GM19351 (cell line): ENCODE measurements at regions not wholly inside any gene's neighbourhood (a gene's known extent, or its start where the extent isn't known, plus 50 kb on each side); places are given as distances from the start of the nearest gene placed in this dataset.

Experiments used
- ATAC-seq: cut with Tn5 transposase; IDR thresholded peaks from one replicate; pipeline ENCODE4 v1.9.1; 2021; ENCODE audit warnings: mild to moderate bottlenecking, moderate library complexity; ENCODE audit not compliant: unreplicated experiment

DNA sequence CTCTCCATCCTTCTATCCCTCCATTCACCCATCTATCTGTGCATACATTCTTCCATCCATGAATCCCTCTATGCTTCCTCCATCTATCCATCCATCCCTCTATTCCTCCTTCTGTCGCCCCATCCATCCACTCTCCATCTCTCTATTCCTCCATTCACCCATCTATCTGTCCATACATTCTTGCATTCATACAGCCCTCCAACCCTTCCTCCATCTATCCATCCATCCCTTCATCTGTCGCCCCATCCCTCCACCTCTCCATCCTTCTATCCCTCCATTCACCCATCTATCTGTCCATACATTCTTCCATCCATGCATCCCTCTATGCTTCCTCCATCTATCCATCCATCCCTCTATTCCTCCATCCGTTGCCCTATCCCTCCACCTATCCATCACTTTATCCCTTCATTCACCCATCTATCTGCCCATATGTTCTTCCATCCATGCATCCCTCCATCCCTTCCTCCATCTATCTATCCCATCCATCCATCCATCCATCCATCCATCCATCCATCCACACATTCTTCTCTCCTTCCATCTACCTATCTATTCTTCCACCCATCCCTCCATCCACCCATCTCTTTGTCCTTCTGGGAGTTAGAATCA, 272.5 kb upstream of the TNRC6C start:
- no peak for ATAC-seq

DNA sequence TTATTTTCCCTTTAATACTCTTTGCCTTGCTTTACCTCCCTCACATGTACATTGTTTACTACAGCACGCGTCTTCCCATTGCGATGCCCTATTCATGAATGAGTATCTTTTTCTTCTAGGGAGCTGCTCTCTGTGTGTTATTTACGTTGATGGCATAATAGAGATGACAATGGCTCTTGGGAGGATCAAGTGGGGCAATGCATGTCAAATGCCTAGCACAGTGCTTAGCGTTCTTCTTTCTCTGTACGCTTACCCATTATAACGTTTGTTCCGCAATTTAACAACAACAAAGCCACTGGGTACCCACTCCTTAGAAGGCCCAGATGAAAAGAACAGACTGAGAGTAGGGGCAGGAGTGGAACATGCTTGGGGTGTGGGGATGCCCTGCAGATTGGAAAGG, 271.6 kb upstream of the TNRC6C start:
- no peak for ATAC-seq

DNA sequence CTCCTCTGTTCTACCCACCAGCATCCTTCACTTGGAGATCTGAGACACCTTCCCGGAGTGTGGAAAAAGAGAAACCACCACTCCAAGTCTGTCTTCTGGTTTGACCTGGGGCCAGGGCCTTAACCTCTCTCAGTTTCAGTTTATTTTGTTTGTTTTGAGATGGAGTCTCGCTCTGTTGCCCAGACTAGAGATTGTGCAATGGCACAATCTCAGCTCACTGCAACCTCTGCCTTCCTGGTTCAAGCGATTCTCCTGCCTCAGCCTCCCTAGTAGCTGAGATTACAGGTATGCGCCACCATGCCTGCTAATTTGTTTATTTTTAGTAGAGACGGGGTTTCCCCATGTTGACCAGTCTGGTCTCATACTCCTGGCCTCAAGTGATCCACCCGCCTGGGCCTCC, 271.1 kb upstream of the TNRC6C start:
- ATAC-seq, result no peak

DNA sequence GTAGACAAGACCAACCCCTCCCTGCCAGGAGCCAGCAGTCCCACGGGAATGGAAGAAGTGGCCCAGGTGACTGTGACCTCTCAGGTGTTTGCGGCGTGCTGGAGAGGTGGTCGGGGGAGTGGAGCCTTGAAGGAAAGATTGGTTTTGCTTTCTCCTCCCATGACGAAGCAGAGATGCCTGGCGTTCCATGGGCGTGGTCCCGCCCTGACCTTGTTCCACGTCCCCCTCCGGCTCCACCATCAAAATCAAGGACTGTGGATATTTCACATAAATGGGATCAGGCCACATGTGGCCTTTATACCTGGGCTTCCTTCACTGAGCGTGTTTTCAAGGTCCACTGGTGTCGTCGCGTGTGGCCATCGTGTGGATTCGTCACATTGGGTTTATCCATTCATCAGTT, 270.6 kb upstream of the TNRC6C start:
- no peak for ATAC-seq

DNA sequence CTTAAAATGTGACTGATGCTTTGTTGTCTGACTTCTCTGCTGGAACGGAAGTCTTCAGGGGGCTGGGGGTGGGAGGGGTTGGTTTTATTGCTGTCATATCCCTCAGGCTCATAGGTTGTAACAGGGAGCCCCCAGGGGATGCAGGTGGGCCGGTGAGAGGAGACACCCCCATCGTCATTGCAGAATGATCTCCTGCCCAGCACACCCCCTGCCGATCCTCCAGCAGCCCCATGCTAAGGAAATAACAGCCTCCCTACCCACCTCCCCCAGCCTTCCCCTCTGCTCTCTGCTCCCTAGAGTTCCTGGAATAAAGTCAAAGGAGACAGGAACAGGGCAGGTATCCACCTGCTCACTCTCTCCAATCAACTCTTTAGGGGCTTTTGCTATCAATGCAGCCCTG, 270.1 kb upstream of the TNRC6C start:
- ATAC-seq, result no peak

DNA sequence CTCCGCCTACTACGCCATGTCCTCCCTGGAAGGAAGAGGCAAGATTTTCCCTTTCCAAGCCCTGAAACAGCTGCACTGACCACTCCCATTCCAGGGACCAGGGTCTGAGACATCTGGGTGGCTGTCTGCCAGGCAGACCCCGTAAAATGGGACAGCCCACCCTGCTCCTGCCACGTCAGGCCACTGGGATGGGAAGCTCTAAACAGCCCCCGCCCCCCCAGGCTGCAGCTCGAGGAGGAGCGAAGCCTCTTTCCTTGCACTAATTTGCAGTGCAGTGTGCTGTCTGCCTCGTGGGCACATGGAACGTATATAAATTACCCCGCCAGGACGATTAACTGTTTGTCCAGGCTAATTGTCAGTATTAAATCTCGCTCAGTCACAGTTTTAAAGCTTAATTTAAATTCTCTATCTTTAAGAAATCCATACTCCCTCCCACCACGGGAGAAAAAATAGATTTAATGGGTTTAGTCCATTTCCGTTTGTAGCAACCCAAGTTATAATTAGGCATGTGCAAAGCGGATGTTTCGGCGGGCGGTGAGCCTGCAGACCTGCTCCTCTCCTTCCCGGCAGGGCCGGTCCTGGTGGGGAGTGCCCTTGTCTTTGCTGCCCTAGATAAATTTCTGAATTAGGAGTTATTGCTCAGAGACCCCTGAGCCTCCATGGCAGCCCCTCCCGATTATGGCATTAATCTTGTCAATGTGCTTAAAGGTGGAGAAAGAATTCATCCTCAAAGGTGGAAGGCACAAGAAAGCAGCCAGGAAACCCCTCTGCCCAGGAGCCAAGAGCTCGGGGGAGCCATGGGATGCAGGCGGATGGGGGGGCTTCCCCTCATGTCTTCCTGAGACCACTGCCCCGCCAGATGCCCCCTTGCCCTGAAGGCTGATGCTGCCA, 268.0 kb upstream of the TNRC6C start:
- ATAC-seq, result no peak

DNA sequence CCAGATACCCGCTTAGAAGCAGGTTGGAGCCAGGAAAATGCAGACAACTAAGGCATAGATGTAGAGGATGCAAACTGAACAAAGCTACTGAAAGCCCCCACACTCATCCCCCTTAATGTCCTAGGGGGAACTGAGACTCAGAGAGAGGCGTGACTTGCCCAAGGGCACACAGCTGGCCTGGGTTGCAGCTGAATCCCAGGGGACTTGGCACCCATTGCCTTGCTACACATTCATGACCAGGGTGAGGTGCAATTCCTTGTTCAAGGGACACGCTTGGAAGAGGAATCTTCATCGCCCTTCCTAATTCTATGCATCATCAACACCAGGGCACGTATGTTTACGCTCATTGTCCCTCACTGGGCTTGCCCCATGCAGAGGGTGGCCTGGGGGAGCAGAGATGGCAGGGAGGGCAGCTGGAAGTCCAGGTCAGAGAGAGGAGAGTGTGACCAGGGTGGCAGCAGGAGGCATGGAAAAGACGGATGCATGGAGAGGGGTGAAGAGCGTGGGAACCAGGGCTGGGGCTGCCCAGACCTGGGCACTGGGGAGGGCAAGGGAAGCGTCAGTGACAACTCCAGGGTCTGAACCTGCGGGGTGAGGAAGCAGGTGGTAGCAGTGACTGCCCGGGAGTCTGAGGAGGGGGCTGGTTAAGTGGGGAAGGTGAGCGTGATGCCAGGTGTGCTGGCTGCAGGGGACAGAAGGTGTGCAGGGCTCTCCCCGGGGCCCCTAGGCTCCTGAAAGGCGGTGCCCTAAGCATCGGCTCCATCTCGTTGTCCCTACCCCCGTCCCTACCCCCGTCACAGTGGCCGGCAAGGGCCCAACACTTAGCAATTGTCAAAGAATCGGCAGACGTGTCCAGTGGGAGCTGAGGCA, 267.1 kb upstream of the TNRC6C start:
- ATAC-seq, result no peak

DNA sequence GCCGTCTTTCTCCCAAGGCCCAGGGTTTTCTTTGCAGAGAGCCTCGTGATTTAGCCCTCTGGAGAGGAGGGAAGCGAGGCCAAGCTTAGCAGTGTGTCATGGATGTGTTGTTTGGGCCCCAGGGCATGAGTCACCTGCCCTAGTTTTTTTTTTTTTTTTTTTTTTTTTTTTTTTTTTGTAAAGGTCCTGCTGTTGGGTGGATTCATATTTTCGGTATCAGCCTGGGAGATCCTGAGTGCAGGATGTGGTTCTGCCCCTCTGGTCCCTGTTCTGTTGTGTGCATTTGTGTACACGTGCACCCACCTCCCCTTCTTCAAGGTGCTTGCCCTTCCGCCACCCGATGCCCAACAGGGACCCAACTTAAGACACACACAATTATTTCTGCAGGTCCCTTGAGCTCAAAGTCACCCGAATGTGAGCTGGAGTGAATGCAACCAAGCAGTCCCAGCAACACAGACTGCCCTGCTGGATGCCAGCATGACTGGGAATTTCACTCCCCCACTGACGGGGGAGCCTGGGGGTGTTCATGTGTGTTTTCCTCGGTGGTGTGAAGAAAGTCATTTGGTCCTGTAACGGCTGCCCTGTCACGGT, 265.8 kb upstream of the TNRC6C start:
- ATAC-seq, result no peak

DNA sequence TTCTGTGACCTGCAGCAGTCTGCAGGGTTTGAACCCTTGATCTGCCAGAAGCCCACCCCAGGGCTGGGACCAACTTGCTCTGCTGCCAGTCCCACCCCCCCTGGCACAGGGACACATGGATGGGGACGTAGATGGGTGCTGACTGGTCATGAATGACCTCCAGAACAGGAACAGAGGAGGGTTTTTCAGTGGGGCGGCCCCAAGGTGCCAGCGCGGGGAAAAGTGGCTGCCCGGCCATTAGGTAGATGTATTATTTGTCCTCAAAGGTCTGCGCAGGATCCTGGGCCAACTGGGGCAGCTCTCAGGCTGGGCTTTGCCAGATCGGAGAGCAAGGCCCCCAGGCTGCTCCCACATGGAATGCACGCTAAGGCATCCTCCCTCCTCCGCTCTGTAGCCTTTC, 265.2 kb upstream of the TNRC6C start:
- ATAC-seq, result no peak

DNA sequence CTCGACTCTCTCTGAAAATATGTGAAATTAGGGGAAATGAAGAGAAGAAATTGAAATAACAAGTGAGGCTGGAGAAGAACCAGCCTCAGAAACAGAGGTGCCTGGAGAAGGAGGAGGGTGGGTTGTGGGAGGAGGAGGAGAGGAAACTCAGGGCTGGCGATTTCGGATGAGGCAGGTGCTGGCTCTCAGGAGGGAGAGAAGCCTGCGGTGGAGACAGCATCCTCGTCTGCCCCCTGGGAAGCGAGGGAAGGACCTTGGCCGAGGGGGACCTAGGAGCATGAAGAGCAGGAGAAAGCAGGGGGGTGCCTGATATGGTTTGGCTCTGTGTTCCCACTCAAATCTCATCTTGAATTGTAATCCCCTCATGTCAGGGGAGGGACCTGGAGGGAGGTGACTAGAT, 264.7 kb upstream of the TNRC6C start:
- ATAC-seq, result no peak

DNA sequence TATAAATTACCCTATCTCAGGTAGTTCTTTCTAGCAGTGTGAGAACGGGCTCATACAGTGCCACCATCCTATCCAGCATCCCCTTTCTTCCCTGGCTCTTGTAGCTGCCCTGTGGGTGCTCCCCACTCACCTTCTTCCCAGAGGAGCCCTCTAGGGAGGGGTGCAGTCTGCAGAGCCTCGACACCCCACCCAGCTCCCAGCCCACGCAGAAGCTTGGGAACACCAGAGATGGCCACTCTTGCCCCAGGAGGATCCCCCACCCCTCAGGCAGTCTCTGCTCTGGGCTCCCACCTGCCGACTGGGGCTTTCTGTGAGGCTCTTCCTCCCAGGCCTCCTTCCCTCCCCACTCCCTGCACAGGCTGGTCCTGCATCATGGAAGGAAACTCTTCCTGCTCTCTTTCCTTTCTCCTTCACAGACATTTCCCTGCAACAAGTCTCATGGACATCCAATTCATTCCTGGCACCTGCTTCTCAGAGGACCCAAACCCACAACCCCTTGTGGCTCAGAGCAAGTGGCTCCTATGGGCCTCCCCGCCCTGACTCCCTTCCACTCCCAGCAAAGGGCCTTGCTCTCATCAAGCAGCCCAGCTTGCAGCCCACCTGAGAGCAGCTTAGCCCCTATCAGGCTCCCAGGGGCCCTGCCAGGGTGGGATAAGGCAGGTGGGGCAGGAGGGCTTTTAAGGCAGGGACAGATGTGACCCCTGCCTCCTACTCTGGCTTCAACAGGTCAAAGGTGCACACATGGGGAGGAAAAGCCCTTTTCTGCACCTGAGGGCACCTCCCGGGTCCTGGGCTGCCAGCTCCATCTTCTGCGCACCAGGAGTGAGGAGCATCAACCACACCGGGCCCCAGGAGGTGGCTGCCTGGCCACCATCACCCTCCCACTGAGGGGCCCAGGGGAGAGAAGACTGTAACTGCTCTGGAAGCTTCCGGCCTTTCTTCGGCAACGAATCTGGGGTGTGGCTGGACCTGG, 263.8 kb upstream of the TNRC6C start:
- ATAC-seq, result no peak

DNA sequence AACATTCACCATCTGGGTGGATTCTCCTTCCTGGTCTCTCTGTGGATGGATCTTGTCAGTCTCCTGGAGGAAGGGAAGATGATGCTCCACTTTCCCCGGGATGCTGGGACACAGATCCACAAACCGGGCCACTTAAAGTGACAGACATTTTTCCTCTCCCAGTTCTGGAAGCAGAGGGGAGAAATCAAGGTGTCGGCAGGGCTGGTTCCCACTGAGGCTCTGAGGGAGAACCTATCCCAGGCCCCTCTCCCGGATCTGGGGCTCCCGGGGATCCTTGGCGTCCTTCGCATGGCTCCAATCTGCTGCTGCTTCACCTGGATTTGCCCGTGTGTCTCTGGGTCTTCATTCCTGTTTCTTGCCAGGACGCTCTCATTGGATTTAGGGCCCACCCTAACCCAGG, 263.1 kb upstream of the TNRC6C start:
- ATAC-seq, result no peak

DNA sequence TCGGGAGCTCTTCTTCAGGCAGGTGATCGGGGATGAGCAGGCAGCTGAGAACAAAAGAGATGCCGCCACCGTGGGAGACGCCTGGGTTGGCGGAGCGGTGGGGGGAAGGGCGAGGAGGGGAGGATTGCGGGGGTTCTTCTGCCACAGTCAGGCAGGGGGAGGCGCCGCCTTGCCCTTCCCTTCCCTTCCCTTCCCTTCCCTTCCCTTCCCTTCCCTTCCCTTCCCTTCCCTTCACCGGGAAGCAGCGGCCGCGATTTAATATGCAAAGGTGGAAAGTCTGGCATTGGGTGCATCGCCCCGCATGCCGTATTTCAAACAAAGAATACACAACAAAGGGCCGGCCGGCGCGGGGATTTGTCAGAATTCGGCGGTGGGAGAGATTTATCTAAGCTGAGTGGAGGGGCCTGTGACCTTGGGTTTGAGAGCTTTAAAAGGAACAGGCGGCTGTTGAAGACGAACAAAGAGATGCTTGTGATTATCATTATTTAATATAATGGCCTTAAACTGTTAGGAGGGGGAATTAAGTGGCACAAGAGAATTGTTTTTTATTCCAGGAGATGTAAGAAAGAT, 262.3 kb upstream of the TNRC6C start:
- ATAC-seq, result no peak

DNA sequence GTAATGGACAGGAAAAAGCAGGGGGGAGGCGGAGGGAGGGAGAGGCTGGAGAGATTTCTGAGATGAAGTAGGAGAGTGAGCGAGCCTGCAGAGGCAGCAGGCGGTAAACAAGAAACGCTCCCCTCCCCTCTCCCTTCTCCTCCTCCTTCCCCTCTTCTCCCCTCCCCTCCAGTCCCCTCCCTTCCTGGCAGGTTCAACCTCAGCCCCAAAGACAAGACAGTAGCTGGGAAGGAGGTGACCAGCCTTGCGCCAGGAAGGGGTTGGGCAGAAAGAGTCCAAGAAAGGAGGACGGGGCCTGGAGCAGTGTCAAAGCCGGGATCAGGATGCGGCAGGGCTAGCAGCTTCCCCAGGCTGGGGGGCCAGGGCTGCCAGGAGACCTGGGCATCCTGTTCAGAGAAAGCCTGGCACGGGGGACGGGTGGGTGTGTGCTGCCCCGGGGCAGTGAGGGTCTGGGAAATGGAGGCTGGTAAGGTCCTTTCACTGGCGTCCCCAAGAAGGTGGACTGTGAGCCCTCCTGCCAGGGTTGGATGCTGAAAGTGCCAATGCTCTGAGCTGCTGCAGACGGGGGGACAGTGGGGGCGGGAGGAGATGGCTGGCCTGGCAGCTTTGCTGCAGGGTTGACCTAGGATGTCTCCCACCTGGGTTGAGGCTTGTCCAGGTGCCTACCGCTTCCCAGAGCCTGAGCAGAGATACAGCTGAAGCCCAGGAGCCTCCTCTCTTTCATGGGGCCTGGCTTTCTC, 261.6 kb upstream of the TNRC6C start:
- no peak for ATAC-seq

DNA sequence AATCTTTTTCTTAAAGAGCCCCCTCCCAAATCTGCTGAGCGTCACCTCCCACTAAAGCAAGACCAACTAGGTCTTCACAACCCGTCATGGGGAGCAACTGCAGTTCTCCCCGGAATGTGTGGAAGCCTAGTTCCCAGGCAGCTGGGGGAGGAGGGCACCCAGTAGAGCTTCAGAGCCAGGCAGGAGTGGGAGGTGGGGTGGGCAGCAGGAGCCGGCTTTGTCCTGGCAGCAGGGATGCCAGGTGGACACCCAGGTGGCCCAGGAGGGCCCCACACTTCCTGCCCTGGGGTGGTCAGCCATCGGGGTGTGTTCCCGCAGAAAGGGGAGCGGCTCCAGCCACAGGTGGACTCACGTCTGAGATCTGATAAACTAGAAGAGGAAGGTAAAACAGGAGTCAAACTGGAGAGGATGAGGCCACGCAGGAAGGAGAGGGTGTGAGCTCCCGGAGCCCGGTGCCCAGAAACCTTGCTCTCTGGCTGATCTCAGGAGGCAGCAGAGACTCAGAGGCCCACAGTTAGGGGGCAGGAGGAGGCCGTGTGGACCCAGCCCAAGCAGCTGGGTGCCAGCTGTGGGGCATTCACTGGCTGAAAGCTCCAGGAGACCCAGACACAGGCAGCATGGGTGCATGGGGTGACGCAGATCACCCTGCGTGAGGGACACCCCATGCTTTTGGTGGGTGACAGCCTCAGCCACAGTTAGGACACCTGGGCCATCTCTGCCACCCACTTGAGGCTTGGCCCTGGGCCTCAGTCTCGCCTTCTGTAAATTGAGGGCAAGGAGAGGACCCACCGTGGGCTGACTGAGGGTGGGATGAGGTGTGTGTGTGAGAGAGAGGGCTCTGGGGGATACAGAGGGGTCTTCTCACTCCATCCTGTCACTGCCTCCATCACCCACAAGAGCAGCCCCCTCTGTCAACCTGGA, 260.8 kb upstream of the TNRC6C start:
- no peak for ATAC-seq

DNA sequence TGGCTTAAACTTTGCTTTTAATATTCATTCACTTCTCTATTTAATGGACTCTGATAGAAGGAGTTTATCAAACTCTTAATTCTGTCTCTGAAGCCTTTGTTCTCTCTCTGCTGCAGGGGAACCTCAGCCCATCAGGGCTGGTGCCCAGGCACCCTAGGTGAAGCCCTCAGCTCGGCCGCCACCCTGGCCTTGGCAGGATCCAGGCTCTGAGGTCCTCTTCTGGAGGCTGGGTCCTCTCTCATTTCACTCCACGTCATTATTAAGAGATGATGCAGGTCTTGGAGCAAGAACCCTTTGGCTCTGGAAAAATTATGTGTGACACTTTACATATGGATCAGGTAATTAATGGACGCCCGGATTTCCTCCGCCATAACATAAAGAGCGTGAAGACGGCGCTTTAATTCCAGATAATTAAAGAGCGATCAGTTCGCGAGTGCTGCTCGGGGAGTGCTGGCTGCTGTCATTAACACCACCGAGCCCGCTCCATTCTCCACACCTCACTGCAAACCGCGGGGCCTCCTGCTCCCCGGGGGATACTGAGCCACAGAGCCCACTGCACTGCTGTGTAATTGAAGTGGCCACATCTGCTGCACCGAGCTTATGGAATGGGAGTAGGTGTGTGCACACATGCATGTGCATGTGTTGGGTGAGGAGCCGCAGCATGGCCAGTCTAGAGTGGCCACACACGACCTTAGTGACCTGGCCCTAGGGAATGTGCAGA, 259.4 kb upstream of the TNRC6C start:
- ATAC-seq, result no peak

DNA sequence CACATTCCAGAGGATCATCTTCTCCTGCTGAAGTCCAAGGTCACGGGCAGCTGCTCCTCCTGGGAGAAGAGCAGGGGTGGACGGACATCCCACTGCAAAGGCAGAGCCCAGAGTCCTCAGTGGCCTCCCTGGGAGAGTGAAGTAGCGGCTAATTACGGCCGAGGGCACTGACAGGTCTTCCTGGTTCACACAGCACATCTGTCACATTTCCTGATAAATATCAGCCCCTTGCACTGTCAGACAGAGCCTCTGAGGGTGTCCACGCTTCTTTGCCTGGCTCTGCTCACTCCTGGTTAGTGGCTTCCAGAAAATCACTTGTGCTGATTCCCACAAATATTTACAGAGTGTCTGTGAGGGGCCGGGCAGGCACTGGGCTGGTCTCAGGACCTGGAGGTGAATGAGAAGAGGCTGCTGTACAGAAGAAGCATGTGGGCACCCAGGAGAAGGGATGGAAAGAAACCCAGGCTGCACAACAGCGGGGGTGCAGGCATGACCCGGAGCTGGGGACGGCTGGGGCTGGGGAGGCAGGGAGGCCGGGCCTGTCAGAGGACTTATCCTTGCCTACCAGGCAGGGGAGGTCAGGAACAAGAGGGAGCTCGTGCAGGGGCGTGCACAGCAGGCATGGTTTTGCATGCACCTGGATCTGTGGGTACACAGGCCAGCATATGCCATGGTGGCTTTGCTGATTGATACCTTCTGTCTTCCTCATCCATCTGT, 258.2 kb upstream of the TNRC6C start:
- no peak for ATAC-seq
